ENCODE measurements at regions not wholly inside any gene's neighbourhood (a gene's known extent, or its start where the extent isn't known, plus 50 kb on each side); places are given as distances from the start of the nearest gene placed in this dataset.

DNA sequence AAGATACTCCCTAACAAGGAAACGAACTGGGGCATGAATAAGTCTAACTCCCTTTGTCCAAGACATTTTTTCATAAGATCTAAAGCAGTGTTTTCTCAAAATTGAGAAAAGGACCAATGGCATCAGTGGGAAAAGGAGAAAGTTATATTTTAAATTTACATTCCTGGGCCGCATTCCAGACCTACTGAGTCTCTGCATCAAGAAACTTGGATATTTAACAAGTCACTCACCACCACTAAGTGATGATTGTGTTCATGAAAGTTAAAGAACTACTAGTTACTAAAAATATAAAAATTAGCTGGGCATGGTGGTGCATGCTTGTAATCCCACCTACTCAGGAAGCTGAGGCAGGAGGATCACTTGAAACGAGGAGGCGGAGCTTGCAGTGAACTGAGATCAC, 149.6 kb upstream of the MEOX2 start:
- DNase-seq (ENCODE audit: low spot score) (no peak), ATAC-seq (no peak)
- Mint-ChIP-seq H3K36me3 (ENCODE audit: low read depth) (no peaks in the 10 kb centered on the region), H3K4me3 (no peak overlapping the region), H3K4me1 (peaks cover 39% of the 10 kb centered on the region; the same call in 2 of the 3 replicates), H3K27me3 (ENCODE audit: insufficient read depth, low read depth, poor library complexity) (no peaks in the 10 kb centered on the region), H3K27ac (no peak overlapping the region), H3K9me3 (no peaks in the 10 kb centered on the region)
- H3K4me2 ChIP-seq: no peak overlapping the region
- no peak overlapping the region for H2AFZ ChIP-seq
- no peaks in the 10 kb centered on the region for H3K27me3 ChIP-seq (ENCODE audit: insufficient read depth)
- no peaks in the 10 kb centered on the region for H4K20me1 ChIP-seq (replicated peaks; ENCODE audit: insufficient read depth)
- no peak overlapping the region for H3K27ac ChIP-seq (ENCODE audit: low read depth)
- H3F3A ChIP-seq (replicated peaks; ENCODE audit: low read depth): no peaks in the 10 kb centered on the region
- TF ChIP-seq ZNF331 (CRISPR knock-in tag; IDR thresholded peaks at IDR 0.05; ENCODE audit: low read depth) (no peak), JUNB (IDR thresholded peaks at IDR 0.05; ENCODE audit: unreplicated experiment) (no peak), CREB1 (CRISPR knock-in tag; IDR thresholded peaks at IDR 0.05; ENCODE audit: low read depth) (no peak), NANOG (IDR thresholded peaks at IDR 0.05; ENCODE audit: borderline replicate concordance) (no peak), STAT1 (IDR thresholded peaks at IDR 0.05; ENCODE audit: unreplicated experiment) (no peak), ZNF114 (CRISPR knock-in tag; IDR thresholded peaks at IDR 0.05) (no peak)
- TF ChIP-seq, protein P1, sequence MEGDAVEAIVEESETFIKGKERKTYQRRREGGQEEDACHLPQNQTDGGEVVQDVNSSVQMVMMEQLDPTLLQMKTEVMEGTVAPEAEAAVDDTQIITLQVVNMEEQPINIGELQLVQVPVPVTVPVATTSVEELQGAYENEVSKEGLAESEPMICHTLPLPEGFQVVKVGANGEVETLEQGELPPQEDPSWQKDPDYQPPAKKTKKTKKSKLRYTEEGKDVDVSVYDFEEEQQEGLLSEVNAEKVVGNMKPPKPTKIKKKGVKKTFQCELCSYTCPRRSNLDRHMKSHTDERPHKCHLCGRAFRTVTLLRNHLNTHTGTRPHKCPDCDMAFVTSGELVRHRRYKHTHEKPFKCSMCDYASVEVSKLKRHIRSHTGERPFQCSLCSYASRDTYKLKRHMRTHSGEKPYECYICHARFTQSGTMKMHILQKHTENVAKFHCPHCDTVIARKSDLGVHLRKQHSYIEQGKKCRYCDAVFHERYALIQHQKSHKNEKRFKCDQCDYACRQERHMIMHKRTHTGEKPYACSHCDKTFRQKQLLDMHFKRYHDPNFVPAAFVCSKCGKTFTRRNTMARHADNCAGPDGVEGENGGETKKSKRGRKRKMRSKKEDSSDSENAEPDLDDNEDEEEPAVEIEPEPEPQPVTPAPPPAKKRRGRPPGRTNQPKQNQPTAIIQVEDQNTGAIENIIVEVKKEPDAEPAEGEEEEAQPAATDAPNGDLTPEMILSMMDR (conservative IDR thresholded peaks at IDR 0.05; ENCODE audit: low read depth in 2 of 2): no peak
- TF ChIP-seq, protein P2, sequence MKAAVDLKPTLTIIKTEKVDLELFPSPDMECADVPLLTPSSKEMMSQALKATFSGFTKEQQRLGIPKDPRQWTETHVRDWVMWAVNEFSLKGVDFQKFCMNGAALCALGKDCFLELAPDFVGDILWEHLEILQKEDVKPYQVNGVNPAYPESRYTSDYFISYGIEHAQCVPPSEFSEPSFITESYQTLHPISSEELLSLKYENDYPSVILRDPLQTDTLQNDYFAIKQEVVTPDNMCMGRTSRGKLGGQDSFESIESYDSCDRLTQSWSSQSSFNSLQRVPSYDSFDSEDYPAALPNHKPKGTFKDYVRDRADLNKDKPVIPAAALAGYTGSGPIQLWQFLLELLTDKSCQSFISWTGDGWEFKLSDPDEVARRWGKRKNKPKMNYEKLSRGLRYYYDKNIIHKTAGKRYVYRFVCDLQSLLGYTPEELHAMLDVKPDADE (IDR thresholded peaks at IDR 0.05): no peak
- H3K4me1 ChIP-seq (ENCODE audit: insufficient read depth): peaks cover 10% of the 10 kb centered on the region
- H3K4me3 ChIP-seq: no peak overlapping the region
- no peaks in the 10 kb centered on the region for H3K36me3 ChIP-seq (ENCODE audit: insufficient read depth)
- no peaks in the 10 kb centered on the region for H3K79me2 ChIP-seq (replicated peaks; ENCODE audit: insufficient read depth)
- no peaks in the 10 kb centered on the region for H3K9me2 ChIP-seq (ENCODE audit: insufficient read depth)

DNA sequence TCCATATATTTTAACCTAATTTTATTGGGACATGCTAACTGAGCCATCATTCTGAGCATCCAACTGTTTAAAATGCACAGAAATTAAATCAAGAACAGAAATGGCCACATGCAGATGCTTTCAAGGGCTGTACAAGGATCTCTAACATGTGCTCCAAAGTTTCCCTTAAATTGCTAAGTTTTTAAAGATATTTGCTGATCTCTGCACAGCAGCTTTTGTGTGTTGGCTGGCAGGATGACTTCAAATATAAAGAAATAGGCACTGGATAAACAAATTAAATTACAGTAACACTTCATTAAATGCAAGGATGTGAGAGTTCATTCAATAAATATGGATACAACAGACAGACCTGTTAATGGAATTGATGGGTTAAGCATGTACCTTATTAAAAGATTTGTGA, 148.0 kb upstream of the MEOX2 start:
- H3K27ac ChIP-seq (ENCODE audit: low read depth): no peak overlapping the region
- no peaks in the 10 kb centered on the region for H3K36me3 ChIP-seq (ENCODE audit: insufficient read depth)
- Mint-ChIP-seq H3K4me3 (no peak overlapping the region), H3K27ac (no peak overlapping the region), H3K9me3 (no peaks in the 10 kb centered on the region), H3K27me3 (ENCODE audit: insufficient read depth, low read depth, poor library complexity) (no peaks in the 10 kb centered on the region), H3K4me1 (peaks cover 32% of the 10 kb centered on the region), H3K36me3 (ENCODE audit: low read depth) (no peaks in the 10 kb centered on the region)
- H3K4me1 ChIP-seq (ENCODE audit: insufficient read depth): peaks cover 10% of the 10 kb centered on the region
- H3K9me2 ChIP-seq (ENCODE audit: insufficient read depth): no peaks in the 10 kb centered on the region
- no peak overlapping the region for H3K4me2 ChIP-seq
- no peaks in the 10 kb centered on the region for H3K79me2 ChIP-seq (replicated peaks; ENCODE audit: insufficient read depth)
- H3F3A ChIP-seq (replicated peaks; ENCODE audit: low read depth): no peaks in the 10 kb centered on the region
- ATAC-seq: no peak
- H3K4me3 ChIP-seq: no peak overlapping the region
- no peaks in the 10 kb centered on the region for H4K20me1 ChIP-seq (replicated peaks; ENCODE audit: insufficient read depth)
- no peak for DNase-seq (ENCODE audit: low spot score)
- H2AFZ ChIP-seq: no peak overlapping the region
- no peaks in the 10 kb centered on the region for H3K27me3 ChIP-seq (ENCODE audit: insufficient read depth)
- TF ChIP-seq STAT1 (IDR thresholded peaks at IDR 0.05; ENCODE audit: unreplicated experiment) (no peak), JUNB (IDR thresholded peaks at IDR 0.05; ENCODE audit: unreplicated experiment) (no peak), ZNF114 (CRISPR knock-in tag; IDR thresholded peaks at IDR 0.05) (no peak)
- TF ChIP-seq, protein P2 (IDR thresholded peaks at IDR 0.05): no peak
- TF ChIP-seq, protein P3, sequence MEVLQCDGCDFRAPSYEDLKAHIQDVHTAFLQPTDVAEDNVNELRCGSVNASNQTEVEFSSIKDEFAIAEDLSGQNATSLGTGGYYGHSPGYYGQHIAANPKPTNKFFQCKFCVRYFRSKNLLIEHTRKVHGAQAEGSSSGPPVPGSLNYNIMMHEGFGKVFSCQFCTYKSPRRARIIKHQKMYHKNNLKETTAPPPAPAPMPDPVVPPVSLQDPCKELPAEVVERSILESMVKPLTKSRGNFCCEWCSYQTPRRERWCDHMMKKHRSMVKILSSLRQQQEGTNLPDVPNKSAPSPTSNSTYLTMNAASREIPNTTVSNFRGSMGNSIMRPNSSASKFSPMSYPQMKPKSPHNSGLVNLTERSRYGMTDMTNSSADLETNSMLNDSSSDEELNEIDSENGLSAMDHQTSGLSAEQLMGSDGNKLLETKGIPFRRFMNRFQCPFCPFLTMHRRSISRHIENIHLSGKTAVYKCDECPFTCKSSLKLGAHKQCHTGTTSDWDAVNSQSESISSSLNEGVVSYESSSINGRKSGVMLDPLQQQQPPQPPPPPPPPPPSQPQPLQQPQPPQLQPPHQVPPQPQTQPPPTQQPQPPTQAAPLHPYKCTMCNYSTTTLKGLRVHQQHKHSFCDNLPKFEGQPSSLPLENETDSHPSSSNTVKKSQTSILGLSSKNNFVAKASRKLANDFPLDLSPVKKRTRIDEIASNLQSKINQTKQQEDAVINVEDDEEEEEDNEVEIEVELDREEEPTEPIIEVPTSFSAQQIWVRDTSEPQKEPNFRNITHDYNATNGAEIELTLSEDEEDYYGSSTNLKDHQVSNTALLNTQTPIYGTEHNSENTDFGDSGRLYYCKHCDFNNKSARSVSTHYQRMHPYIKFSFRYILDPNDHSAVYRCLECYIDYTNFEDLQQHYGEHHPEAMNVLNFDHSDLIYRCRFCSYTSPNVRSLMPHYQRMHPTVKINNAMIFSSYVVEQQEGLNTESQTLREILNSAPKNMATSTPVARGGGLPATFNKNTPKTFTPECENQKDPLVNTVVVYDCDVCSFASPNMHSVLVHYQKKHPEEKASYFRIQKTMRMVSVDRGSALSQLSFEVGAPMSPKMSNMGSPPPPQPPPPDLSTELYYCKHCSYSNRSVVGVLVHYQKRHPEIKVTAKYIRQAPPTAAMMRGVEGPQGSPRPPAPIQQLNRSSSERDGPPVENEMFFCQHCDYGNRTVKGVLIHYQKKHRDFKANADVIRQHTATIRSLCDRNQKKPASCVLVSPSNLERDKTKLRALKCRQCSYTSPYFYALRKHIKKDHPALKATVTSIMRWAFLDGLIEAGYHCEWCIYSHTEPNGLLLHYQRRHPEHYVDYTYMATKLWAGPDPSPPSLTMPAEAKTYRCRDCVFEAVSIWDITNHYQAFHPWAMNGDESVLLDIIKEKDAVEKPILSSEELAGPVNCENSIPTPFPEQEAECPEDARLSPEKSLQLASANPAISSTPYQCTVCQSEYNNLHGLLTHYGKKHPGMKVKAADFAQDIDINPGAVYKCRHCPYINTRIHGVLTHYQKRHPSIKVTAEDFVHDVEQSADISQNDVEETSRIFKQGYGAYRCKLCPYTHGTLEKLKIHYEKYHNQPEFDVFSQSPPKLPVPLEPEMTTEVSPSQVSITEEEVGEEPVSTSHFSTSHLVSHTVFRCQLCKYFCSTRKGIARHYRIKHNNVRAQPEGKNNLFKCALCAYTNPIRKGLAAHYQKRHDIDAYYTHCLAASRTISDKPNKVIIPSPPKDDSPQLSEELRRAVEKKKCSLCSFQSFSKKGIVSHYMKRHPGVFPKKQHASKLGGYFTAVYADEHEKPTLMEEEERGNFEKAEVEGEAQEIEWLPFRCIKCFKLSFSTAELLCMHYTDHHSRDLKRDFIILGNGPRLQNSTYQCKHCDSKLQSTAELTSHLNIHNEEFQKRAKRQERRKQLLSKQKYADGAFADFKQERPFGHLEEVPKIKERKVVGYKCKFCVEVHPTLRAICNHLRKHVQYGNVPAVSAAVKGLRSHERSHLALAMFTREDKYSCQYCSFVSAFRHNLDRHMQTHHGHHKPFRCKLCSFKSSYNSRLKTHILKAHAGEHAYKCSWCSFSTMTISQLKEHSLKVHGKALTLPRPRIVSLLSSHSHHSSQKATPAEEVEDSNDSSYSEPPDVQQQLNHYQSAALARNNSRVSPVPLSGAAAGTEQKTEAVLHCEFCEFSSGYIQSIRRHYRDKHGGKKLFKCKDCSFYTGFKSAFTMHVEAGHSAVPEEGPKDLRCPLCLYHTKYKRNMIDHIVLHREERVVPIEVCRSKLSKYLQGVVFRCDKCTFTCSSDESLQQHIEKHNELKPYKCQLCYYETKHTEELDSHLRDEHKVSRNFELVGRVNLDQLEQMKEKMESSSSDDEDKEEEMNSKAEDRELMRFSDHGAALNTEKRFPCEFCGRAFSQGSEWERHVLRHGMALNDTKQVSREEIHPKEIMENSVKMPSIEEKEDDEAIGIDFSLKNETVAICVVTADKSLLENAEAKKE (CRISPR knock-in tag; IDR thresholded peaks at IDR 0.05): no peak

All from GM23338 (cell line).